GM20000 (cell line): ENCODE measurements at regions not wholly inside any gene's neighbourhood (a gene's known extent, or its start where the extent isn't known, plus 50 kb on each side); places are given as distances from the start of the nearest gene placed in this dataset.

ENCODE experiments used
- DNase-seq: peaks from one replicate; pipeline ENCODE4 v3.0.0; 2012; ENCODE audit warnings: low spot score
- CTCF ChIP-seq: IDR thresholded peaks from 2 replicates; pipeline ENCODE4 v1.5.1; 2012; ENCODE audit warnings: mild to moderate bottlenecking, control low read depth; ENCODE audit errors: extremely low read depth, missing control alignments

DNA sequence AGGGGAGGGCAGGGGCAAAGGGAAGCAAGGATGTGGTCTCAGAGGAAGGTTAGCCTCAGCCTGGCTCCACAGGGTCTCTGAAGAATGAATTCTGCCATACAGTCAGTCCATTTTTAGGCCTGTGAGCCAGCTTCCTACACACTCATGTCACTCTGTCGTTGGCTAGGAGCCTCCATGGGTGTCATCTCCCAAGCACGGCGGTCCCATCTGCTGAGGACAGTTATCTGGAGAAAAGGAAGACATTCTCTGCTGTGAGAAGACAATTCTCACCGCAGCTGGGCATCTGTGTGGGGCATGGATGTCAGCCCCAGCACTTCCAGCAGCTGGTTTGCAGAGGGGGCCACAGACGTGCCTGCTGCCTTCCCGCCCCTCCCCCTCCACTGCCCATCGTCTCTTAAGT, 167.6 kb downstream of the LINC00237 start:
- TF ChIP-seq CTCF = no peak

DNA sequence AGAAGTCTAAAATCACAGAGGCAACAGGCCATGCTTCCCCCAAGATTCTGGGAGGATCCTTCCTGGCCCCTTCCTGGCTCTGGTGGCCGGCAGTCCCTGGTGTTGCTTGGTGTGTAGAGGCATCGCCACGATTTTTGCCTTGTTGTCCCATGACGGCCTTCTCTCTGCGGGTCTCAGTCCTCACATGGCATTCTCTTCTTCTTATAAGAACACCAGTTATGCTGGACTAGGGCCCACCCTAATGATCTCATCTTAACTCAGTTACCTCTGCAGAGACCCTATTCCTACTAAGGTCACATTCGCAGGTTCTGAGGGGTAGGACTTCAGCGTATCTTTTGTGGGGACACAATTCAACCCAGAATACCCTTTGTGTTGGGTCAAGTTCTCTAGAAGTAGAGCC, 168.0 kb downstream of the LINC00237 start:
- DNase-seq = no peak

More for the DNA sequence above, 167.6 kb downstream of the LINC00237 start:
- no peak for DNase-seq

DNA sequence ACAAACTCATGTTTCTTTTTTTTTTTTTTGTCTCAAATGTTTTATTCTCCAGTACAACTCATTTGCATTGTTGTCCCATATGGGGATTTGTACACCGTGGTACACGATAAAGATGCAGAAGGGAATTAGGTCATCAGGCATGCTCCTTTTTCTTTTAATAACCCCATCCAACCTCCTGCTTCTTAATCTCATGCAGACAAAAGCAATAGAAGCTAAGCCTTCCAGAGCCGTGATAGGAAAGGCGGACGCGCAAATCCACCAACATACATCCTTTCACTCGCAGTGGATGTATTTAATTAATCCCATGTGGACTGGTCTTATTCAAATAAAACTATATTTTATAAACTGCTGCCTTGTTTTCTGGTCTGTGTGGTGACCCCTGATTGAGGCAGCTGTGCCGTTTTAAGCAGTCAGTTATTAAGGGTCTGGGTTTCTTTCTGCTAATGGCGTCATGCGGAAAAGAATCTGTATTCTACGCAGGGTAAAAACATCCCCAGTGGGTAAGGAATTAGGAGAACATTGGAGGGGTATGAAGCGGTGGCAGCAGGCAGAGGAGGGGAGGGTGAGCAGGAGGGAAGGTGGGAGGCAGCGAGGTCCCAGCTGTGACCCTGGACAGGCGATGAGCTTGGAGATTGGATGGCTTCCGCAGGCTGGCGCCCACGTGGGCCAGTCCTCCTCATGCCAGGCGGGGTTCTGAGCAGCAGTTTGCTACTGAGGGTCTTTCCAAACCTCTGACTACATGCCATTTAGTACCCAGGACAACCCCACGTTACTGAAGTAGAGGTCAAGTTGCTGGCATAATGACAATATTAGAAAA, 172.8 kb downstream of the LINC00237 start:
- DNase-seq = no peak
- TF ChIP-seq CTCF = no peak

More for the DNA sequence above, 168.0 kb downstream of the LINC00237 start:
- no peak for TF ChIP-seq CTCF

DNA sequence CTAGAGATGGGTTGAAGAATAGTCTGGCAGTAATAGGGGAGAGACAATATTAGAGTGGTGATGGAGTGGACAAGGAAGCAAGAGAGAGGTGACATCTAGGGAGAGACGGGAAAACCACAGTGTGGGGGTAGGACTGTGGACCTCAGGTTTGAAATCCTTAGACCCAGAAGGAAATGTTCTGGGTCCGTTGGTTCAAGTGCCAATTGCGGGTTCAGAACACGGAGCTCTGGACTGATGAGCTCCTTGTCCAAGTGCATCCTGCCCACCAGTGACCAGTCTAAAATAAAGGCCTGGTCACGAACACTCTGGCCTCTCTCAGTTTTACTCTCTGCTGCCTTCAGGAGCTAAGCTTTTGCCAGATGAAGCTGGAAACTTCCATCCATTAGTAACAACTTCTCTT, 174.0 kb downstream of the LINC00237 start:
- no peak for TF ChIP-seq CTCF
- no peak for DNase-seq

- DNase-seq = no peak
Observed at GRCh38 chr20:20931632-20932031, 174.5 kb downstream of the LINC00237 start.

GRCh38 chr20:20931024-20931423, 175.1 kb downstream of the LINC00237 start:
- no peak for TF ChIP-seq CTCF
- no peak for DNase-seq

More at GRCh38 chr20:20931632-20932031, 174.5 kb downstream of the LINC00237 start:
- no peak for TF ChIP-seq CTCF

DNA sequence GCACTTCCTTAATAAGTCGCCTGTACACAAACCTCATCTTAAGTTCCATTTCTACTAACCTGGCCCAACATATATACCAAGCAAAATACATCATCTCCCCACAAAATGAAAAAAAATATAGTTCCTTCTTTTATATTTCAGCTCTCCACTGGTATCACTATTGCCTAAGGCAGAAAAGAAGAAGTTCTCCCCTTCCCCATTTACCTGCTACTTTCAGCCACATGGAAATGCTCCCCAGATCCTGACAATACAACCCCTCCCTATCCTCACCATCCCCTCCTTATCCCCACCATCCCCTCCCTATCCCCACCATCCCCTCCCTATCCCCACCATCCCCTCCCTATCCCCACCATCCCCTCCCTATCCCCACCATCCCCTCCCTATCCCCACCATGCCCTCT, 175.7 kb downstream of the LINC00237 start:
- no peak for TF ChIP-seq CTCF
- no peak for DNase-seq
